H1 (cell line): ENCODE measurements at regions not wholly inside any gene's neighbourhood (a gene's known extent, or its start where the extent isn't known, plus 50 kb on each side); places are given as distances from the start of the nearest gene placed in this dataset.

Experiments
- KDM1A ChIP-seq: fragments of 200-600, 300-600 bp; sonication (generic); IDR thresholded peaks from 2 replicates; pipeline ENCODE4 v1.7.1; 2016; ENCODE audit warnings: mild to moderate bottlenecking, low read length, borderline replicate concordance
- RXRA ChIP-seq: IDR thresholded peaks from 2 replicates; pipeline ENCODE4 v1.6.1; 2011; ENCODE audit warnings: low read depth, mild to moderate bottlenecking, low read length, moderate library complexity; ENCODE audit not compliant: insufficient read depth
- TF ChIP-seq, protein P1 (sequence below), 3 experiments: IDR thresholded peaks; 1 replicate in 2 of 3; 2 replicates in 1 of 3; pipeline versions ENCODE4 v1.5.1 to v1.6.1; 2011; ENCODE audit warnings: low read length in 3 of 3, mild to moderate bottlenecking in 3 of 3, inconsistent platforms in 2 of 3, low read depth in 1 of 3, moderate library complexity in 1 of 3; ENCODE audit not compliant: insufficient read depth in 1 of 3; ENCODE audit errors: control extremely low read depth in 1 of 3

DNA sequence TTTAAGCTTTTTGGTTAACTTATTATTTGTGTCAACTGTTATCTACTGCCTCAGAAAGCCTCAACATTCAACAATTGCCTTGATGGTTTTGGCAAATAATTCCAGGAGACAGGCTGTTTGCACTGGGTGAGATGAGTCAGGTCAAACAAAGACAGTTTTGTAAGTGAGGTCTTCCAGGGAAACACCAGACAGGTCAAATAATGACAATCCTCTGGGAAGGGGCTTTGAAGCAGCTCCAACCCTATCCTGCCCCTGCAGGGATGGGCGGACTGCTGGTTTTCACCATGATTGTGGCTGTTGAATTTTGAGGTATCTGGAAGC, 79.4 kb upstream of the PRR23E start (continued):
- TF ChIP-seq, protein P1, sequence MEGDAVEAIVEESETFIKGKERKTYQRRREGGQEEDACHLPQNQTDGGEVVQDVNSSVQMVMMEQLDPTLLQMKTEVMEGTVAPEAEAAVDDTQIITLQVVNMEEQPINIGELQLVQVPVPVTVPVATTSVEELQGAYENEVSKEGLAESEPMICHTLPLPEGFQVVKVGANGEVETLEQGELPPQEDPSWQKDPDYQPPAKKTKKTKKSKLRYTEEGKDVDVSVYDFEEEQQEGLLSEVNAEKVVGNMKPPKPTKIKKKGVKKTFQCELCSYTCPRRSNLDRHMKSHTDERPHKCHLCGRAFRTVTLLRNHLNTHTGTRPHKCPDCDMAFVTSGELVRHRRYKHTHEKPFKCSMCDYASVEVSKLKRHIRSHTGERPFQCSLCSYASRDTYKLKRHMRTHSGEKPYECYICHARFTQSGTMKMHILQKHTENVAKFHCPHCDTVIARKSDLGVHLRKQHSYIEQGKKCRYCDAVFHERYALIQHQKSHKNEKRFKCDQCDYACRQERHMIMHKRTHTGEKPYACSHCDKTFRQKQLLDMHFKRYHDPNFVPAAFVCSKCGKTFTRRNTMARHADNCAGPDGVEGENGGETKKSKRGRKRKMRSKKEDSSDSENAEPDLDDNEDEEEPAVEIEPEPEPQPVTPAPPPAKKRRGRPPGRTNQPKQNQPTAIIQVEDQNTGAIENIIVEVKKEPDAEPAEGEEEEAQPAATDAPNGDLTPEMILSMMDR (IDR thresholded peaks at IDR 0.05; ENCODE audit: control extremely low read depth in 1 of 3, insufficient read depth in 1 of 3, low read depth in 1 of 3, low read length in 3 of 3): no peak
- no peak for TF ChIP-seq KDM1A
- no peak for TF ChIP-seq RXRA
